K562 (cell line): ENCODE measurements at regions not wholly inside any gene's neighbourhood (a gene's known extent, or its start where the extent isn't known, plus 50 kb on each side); places are given as distances from the start of the nearest gene placed in this dataset.

Experiments
- CBX8 ChIP-seq: fragments of 200-600 bp; sonication (generic); IDR thresholded peaks from 2 replicates; pipeline ENCODE4 v1.6.1; 2012; ENCODE audit warnings: borderline replicate concordance, mixed run types, low read depth, mild to moderate bottlenecking, moderate library complexity, mixed read lengths, low read length, control low read depth, inconsistent platforms; ENCODE audit not compliant: poor library complexity, severe bottlenecking; ENCODE audit errors: extremely low read depth
- CHD2 ChIP-seq: IDR thresholded peaks from 2 replicates; pipeline ENCODE4 v1.6.1; 2011; ENCODE audit warnings: low read depth, low read length
- EP300 ChIP-seq: IDR thresholded peaks from 2 replicates; pipeline ENCODE4 v1.6.1; 2012; ENCODE audit warnings: low read length, improper control_type of control experiment
- EZH2 ChIP-seq: IDR thresholded peaks from 2 replicates; pipeline ENCODE4 v1.6.1; 2012; ENCODE audit warnings: low read depth, mild to moderate bottlenecking, inconsistent platforms, low read length, borderline replicate concordance
- FOXM1 ChIP-seq, 2 experiments: fragments of 450-650 bp in 1 of 2; sonication (generic) in 1 of 2; formaldehyde crosslinking in 1 of 2; IDR thresholded peaks; 2 replicates each; pipeline versions ENCODE4 v1.6.1 to v1.9.0; 2017 to 2022; ENCODE audit warnings: low read depth in 2 of 2, mild to moderate bottlenecking in 2 of 2, missing genetic modification reagents in 1 of 2, moderate library complexity in 1 of 2
- MYBL2 ChIP-seq, 2 experiments: fragments of 450-650 bp in 1 of 2; sonication (generic) in 1 of 2; formaldehyde crosslinking in 1 of 2; IDR thresholded peaks; 2 replicates each; pipeline versions ENCODE4 v1.6.1 to v1.8.1; 2017 to 2022; ENCODE audit warnings: borderline replicate concordance in 1 of 2, inconsistent platforms in 1 of 2, low read depth in 1 of 2, mild to moderate bottlenecking in 1 of 2, missing genetic modification reagents in 1 of 2, moderate library complexity in 1 of 2
- NRF1 ChIP-seq, 2 experiments: fragments of 450-650 bp; IDR thresholded peaks in 1 of 2; conservative IDR thresholded peaks in 1 of 2; 2 replicates each; pipeline ENCODE4 v1.6.1; 2014; ENCODE audit warnings: mild to moderate bottlenecking in 2 of 2
- SREBF1 ChIP-seq: fragments of 150-350 bp; IDR thresholded peaks from 2 replicates; pipeline ENCODE4 v1.6.1; 2014; ENCODE audit warnings: antibody characterized with exemption, low read depth, low read length, borderline replicate concordance
- TF ChIP-seq, protein P1 (sequence below): sonication (generic); formaldehyde crosslinking; IDR thresholded peaks from 2 replicates; pipeline ENCODE4 v1.8.1; 2023; ENCODE audit warnings: mild to moderate bottlenecking, missing genetic modification reagents

GRCh38 chr12:53849113-53849512 lies 89.5 kb upstream of the HOXC13 start:
- TF ChIP-seq EP300 (no peak), NRF1 (conservative IDR thresholded peaks at IDR 0.05 in 1 of 2, IDR thresholded peaks at IDR 0.05 in 1 of 2) (no peak), FOXM1 (IDR thresholded peaks at IDR 0.05; ENCODE audit: low read depth) (no peak), FOXM1 (CRISPR knock-in tag; IDR thresholded peaks at IDR 0.05; ENCODE audit: low read depth) (no peak), SREBF1 (no peak), CBX8 (no peak), CHD2 (no peak), MYBL2 (IDR thresholded peaks at IDR 0.05; ENCODE audit: low read depth) (no peak), MYBL2 (CRISPR knock-in tag; IDR thresholded peaks at IDR 0.05; ENCODE audit: borderline replicate concordance) (no peak), EZH2 (no peak)
- TF ChIP-seq, protein P1, sequence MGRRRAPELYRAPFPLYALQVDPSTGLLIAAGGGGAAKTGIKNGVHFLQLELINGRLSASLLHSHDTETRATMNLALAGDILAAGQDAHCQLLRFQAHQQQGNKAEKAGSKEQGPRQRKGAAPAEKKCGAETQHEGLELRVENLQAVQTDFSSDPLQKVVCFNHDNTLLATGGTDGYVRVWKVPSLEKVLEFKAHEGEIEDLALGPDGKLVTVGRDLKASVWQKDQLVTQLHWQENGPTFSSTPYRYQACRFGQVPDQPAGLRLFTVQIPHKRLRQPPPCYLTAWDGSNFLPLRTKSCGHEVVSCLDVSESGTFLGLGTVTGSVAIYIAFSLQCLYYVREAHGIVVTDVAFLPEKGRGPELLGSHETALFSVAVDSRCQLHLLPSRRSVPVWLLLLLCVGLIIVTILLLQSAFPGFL (CRISPR knock-in tag) = no peak
